ENCODE measurements at regions not wholly inside any gene's neighbourhood (a gene's known extent, or its start where the extent isn't known, plus 50 kb on each side); places are given as distances from the start of the nearest gene placed in this dataset.

GRCh38 chr19:31818798-31819105 lies 469.5 kb upstream of the TSHZ3 start:
- TF ChIP-seq CTCF (IDR thresholded peaks at IDR 0.05; ENCODE audit: low read length) = no peak
- TF ChIP-seq EZH2 (optimal IDR thresholded peaks at IDR 0.05; ENCODE audit: low read depth, low read length) = no peak
- TF ChIP-seq EZH2phosphoT487 (IDR thresholded peaks at IDR 0.05; ENCODE audit: low read length) = no peak

All from MM.1S (cell line).